ENCODE measurements at regions not wholly inside any gene's neighbourhood (a gene's known extent, or its start where the extent isn't known, plus 50 kb on each side); places are given as distances from the start of the nearest gene placed in this dataset.

DNA sequence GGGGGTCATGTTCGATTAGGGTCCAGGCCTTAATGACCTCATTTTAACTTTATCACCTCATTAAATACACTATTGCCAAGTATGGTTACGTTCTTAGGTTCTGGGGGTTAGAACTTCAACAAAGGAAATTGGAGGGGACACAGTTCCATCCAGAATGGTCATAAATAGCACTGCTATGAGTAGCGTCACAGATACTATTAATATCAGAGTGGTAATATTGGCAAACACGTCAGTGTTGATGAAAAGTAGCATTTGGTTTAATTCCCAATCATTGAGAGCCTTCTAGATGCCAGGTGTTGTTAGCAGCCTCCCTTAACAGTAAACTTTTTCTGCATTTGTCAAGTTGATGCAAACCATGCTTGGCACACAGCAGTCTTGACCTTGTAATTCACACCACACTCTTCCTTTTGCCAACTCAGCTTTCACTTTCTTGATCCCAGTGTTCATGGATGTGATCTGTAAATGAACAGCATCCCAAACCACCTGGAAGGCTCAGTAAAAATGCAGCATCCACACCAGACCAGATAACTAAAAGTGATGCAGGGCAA is 912.5 kb upstream of the TENM3 start:
- Histone ChIP-seq H2AFZ (ENCODE audit: low read depth, low read length) (no peak overlapping the region), H3K4me3 (ENCODE audit: insufficient read depth in 1 of 2, low read depth in 1 of 2, low read length in 2 of 2) (no peak overlapping the region), H3K79me1 (replicated peaks; ENCODE audit: low read length, poor library complexity, severe bottlenecking) (no peaks in the 10 kb centered on the region), H3K9me3 (ENCODE audit: control insufficient read depth, low read length) (no peaks in the 10 kb centered on the region), H3K27ac (ENCODE audit: low read length, poor library complexity, severe bottlenecking) (no peak overlapping the region), H4K8ac (ENCODE audit: low read length) (no peak overlapping the region), H2BK120ac (ENCODE audit: low read depth, low read length) (no peak overlapping the region), H4K91ac (ENCODE audit: low read length) (no peak overlapping the region), H3K18ac (ENCODE audit: low read depth in 1 of 2, low read length in 2 of 2) (no peak overlapping the region), H2BK5ac (ENCODE audit: low read depth, low read length, poor library complexity, severe bottlenecking) (no peak overlapping the region), H3K36me3 (ENCODE audit: control insufficient read depth in 1 of 2, insufficient read depth in 2 of 2, low read depth in 1 of 2, low read length in 2 of 2) (no peaks in the 10 kb centered on the region), H3K4me1 (ENCODE audit: control insufficient read depth, insufficient read depth, low read depth, low read length) (no peaks in the 10 kb centered on the region), H2AK5ac (ENCODE audit: low read length, severe bottlenecking) (no peak overlapping the region), H3K14ac (ENCODE audit: low read length in 2 of 2) (no peak overlapping the region), H3K27me3 (ENCODE audit: control insufficient read depth in 1 of 2, insufficient read depth in 1 of 2, low read length in 2 of 2) (no peaks in the 10 kb centered on the region), H3K4me2 (ENCODE audit: low read length, poor library complexity, severe bottlenecking) (no peak overlapping the region), H2BK12ac (ENCODE audit: low read length in 2 of 2) (no peak overlapping the region), H3K4ac (ENCODE audit: low read depth in 1 of 2, low read length in 2 of 2) (no peak overlapping the region), H3K23ac (ENCODE audit: low read length in 2 of 2) (no peak overlapping the region), H2BK15ac (ENCODE audit: low read depth, poor library complexity, severe bottlenecking) (no peak overlapping the region), H3K9ac (ENCODE audit: low read length) (no peak overlapping the region)
- no peak for DNase-seq
- 65% methylated on average over 3 of the region's 4 CpGs for WGBS

DNA sequence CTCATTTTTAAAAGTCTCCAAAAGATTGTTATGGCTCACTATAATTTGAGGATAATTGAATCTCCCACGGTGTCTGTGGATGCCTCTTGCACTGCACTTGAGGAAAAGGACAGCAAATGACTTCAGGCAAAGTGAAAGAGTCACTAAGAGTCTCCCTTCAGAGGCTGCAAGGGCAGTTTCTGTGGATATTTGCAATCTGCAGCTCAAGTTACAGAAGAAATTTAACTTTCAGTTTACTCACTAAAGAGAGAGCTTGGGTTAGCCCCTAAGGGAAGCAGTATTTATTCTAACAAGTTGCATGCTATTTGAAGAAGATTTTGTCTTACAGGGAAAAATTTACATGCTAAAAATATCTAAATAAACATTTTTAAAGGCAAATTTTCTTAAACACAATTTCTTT is 912.0 kb upstream of the TENM3 start:
- H3K4ac ChIP-seq (ENCODE audit: low read depth in 1 of 2, low read length in 2 of 2) = no peak overlapping the region
- H2BK12ac ChIP-seq (ENCODE audit: low read length in 2 of 2) = no peak overlapping the region
- H2AFZ ChIP-seq (ENCODE audit: low read depth, low read length) = no peak overlapping the region
- H3K14ac ChIP-seq (ENCODE audit: low read length in 2 of 2) = no peak overlapping the region
- no peak overlapping the region for H3K27ac ChIP-seq (ENCODE audit: low read length, poor library complexity, severe bottlenecking)
- H3K23ac ChIP-seq (ENCODE audit: low read length in 2 of 2) = no peak overlapping the region
- no peak overlapping the region for H2BK15ac ChIP-seq (ENCODE audit: low read depth, poor library complexity, severe bottlenecking)
- DNase-seq = no peak
- H3K4me3 ChIP-seq (ENCODE audit: insufficient read depth in 1 of 2, low read depth in 1 of 2, low read length in 2 of 2) = no peak overlapping the region
- no peaks in the 10 kb centered on the region for H3K9me3 ChIP-seq (ENCODE audit: control insufficient read depth, low read length)
- H3K4me1 ChIP-seq (ENCODE audit: control insufficient read depth, insufficient read depth, low read depth, low read length) = no peaks in the 10 kb centered on the region
- H3K27me3 ChIP-seq (ENCODE audit: control insufficient read depth in 1 of 2, insufficient read depth in 1 of 2, low read length in 2 of 2) = no peaks in the 10 kb centered on the region
- no peak overlapping the region for H3K18ac ChIP-seq (ENCODE audit: low read depth in 1 of 2, low read length in 2 of 2)
- H3K9ac ChIP-seq (ENCODE audit: low read length) = no peak overlapping the region
- no peak overlapping the region for H2AK5ac ChIP-seq (ENCODE audit: low read length, severe bottlenecking)
- H4K91ac ChIP-seq (ENCODE audit: low read length) = no peak overlapping the region
- WGBS = 39% methylated on average over 1 of the region's 1 CpG
- H2BK120ac ChIP-seq (ENCODE audit: low read depth, low read length) = no peak overlapping the region
- H2BK5ac ChIP-seq (ENCODE audit: low read depth, low read length, poor library complexity, severe bottlenecking) = no peak overlapping the region
- no peak overlapping the region for H3K4me2 ChIP-seq (ENCODE audit: low read length, poor library complexity, severe bottlenecking)
- H4K8ac ChIP-seq (ENCODE audit: low read length) = no peak overlapping the region
- no peaks in the 10 kb centered on the region for H3K36me3 ChIP-seq (ENCODE audit: control insufficient read depth in 1 of 2, insufficient read depth in 2 of 2, low read depth in 1 of 2, low read length in 2 of 2)
- H3K79me1 ChIP-seq (replicated peaks; ENCODE audit: low read length, poor library complexity, severe bottlenecking) = no peaks in the 10 kb centered on the region

GRCh38 chr4:181345931-181346330 is 897.3 kb upstream of the TENM3 start:
- Histone ChIP-seq H3K36me3 (ENCODE audit: control insufficient read depth in 1 of 2, insufficient read depth in 2 of 2, low read depth in 1 of 2, low read length in 2 of 2) (no peaks in the 10 kb centered on the region), H3K4me2 (ENCODE audit: low read length, poor library complexity, severe bottlenecking) (no peak overlapping the region), H2BK5ac (ENCODE audit: low read depth, low read length, poor library complexity, severe bottlenecking) (no peak overlapping the region), H3K23ac (ENCODE audit: low read length in 2 of 2) (no peak overlapping the region), H3K9ac (ENCODE audit: low read length) (no peak overlapping the region), H2BK120ac (ENCODE audit: low read depth, low read length) (no peak overlapping the region), H3K27me3 (ENCODE audit: control insufficient read depth in 1 of 2, insufficient read depth in 1 of 2, low read length in 2 of 2) (no peaks in the 10 kb centered on the region), H2BK15ac (ENCODE audit: low read depth, poor library complexity, severe bottlenecking) (no peak overlapping the region), H3K79me1 (replicated peaks; ENCODE audit: low read length, poor library complexity, severe bottlenecking) (no peaks in the 10 kb centered on the region), H3K4me3 (ENCODE audit: insufficient read depth in 1 of 2, low read depth in 1 of 2, low read length in 2 of 2) (no peak overlapping the region), H3K4ac (ENCODE audit: low read depth in 1 of 2, low read length in 2 of 2) (no peak overlapping the region), H2AFZ (ENCODE audit: low read depth, low read length) (no peak overlapping the region), H3K14ac (ENCODE audit: low read length in 2 of 2) (no peak overlapping the region), H3K9me3 (ENCODE audit: control insufficient read depth, low read length) (peaks cover 6% of the 10 kb centered on the region), H4K91ac (ENCODE audit: low read length) (no peak overlapping the region), H2AK5ac (ENCODE audit: low read length, severe bottlenecking) (no peak overlapping the region), H4K8ac (ENCODE audit: low read length) (no peak overlapping the region), H2BK12ac (ENCODE audit: low read length in 2 of 2) (no peak overlapping the region), H3K18ac (ENCODE audit: low read depth in 1 of 2, low read length in 2 of 2) (no peak overlapping the region), H3K4me1 (ENCODE audit: control insufficient read depth, insufficient read depth, low read depth, low read length) (no peaks in the 10 kb centered on the region), H3K27ac (ENCODE audit: low read length, poor library complexity, severe bottlenecking) (no peak overlapping the region)
- no peak for DNase-seq

DNA sequence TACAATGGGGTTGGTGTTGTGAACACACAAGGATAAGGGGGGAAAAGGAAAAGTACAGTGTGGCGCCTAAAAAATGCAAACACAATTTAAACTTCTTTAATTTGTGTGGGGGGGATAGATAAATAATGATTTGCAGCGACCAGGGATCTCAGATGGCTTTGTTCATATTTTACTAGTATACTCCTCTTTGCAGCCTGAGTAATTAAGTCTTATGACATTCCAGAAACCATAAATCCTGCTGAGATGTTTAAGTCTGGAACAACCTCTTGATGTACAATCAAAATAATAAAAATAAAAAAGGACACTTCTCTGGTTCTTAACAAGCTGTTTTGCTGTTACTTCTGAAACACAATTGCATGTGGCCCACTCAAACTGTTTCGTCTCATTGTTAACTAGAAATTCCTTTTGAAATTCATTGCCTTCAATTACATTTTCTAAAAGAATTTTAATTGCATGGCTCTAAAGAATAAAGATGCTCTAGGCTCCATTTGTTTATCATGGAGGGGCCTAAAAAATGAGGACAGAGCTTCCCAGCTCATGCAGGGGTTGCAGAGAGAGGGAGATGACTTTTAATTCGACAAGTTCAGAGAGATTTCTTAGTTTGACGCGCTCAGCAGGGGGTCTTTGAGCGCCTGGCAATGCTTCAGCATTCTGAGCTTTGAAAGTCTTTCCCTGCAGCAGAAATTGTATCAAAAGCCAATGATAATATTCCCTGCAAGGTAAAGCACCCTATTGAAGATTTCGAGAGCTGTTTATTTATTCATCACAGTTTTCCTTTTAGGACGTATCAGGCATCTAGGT is 892.4 kb upstream of the TENM3 start:
- no peaks in the 10 kb centered on the region for H3K79me1 ChIP-seq (replicated peaks; ENCODE audit: low read length, poor library complexity, severe bottlenecking)

More for the DNA sequence above, 892.4 kb upstream of the TENM3 start:
- no peak for DNase-seq
- H2AK5ac ChIP-seq (ENCODE audit: low read length, severe bottlenecking) = no peak overlapping the region
- H3K9ac ChIP-seq (ENCODE audit: low read length) = no peak overlapping the region
- H3K23ac ChIP-seq (ENCODE audit: low read length in 2 of 2) = no peak overlapping the region
- H2BK12ac ChIP-seq (ENCODE audit: low read length in 2 of 2) = no peak overlapping the region
- no peak overlapping the region for H4K91ac ChIP-seq (ENCODE audit: low read length)
- H3K14ac ChIP-seq (ENCODE audit: low read length in 2 of 2) = no peak overlapping the region
- WGBS = 35% methylated on average over 6 of the region's 9 CpGs
- H3K4me3 ChIP-seq (ENCODE audit: insufficient read depth in 1 of 2, low read depth in 1 of 2, low read length in 2 of 2) = no peak overlapping the region
- no peaks in the 10 kb centered on the region for H3K4me1 ChIP-seq (ENCODE audit: control insufficient read depth, insufficient read depth, low read depth, low read length)
- no peak overlapping the region for H4K8ac ChIP-seq (ENCODE audit: low read length)
- H3K9me3 ChIP-seq (ENCODE audit: control insufficient read depth, low read length) = no peaks in the 10 kb centered on the region
- H2BK5ac ChIP-seq (ENCODE audit: low read depth, low read length, poor library complexity, severe bottlenecking) = no peak overlapping the region
- no peak overlapping the region for H3K27ac ChIP-seq (ENCODE audit: low read length, poor library complexity, severe bottlenecking)
- no peak overlapping the region for H2BK120ac ChIP-seq (ENCODE audit: low read depth, low read length)
- H3K4ac ChIP-seq (ENCODE audit: low read depth in 1 of 2, low read length in 2 of 2) = no peak overlapping the region
- H2AFZ ChIP-seq (ENCODE audit: low read depth, low read length) = no peak overlapping the region
- no peaks in the 10 kb centered on the region for H3K27me3 ChIP-seq (ENCODE audit: control insufficient read depth in 1 of 2, insufficient read depth in 1 of 2, low read length in 2 of 2)
- no peak overlapping the region for H3K18ac ChIP-seq (ENCODE audit: low read depth in 1 of 2, low read length in 2 of 2)
- no peak overlapping the region for H2BK15ac ChIP-seq (ENCODE audit: low read depth, poor library complexity, severe bottlenecking)
- H3K36me3 ChIP-seq (ENCODE audit: control insufficient read depth in 1 of 2, insufficient read depth in 2 of 2, low read depth in 1 of 2, low read length in 2 of 2) = no peaks in the 10 kb centered on the region
- no peak overlapping the region for H3K4me2 ChIP-seq (ENCODE audit: low read length, poor library complexity, severe bottlenecking)

Data from mesenchymal stem cell (in vitro differentiated cells and primary cell).